ES-I3 (cell line): ENCODE measurements at regions not wholly inside any gene's neighbourhood (a gene's known extent, or its start where the extent isn't known, plus 50 kb on each side); places are given as distances from the start of the nearest gene placed in this dataset.

Source experiments
- H3K36me3 ChIP-seq: 2 replicates; pipeline ENCODE4 v1.6.1; 2013; ENCODE audit warnings: mild to moderate bottlenecking, low read length, control low read depth, moderate library complexity; ENCODE audit not compliant: insufficient read depth
- H3K4me1 ChIP-seq: 2 replicates; pipeline ENCODE4 v1.6.1; 2013; ENCODE audit warnings: mild to moderate bottlenecking, control low read depth, low read length; ENCODE audit not compliant: insufficient read depth
- H3K9ac ChIP-seq: 2 replicates; pipeline ENCODE4 v1.6.1; 2013; ENCODE audit warnings: low read depth, mild to moderate bottlenecking, low read length, moderate library complexity
- H3K9me3 ChIP-seq: 2 replicates; pipeline ENCODE4 v1.6.1; 2013; ENCODE audit warnings: mild to moderate bottlenecking, low read length, moderate library complexity; ENCODE audit not compliant: control insufficient read depth, insufficient read depth

DNA sequence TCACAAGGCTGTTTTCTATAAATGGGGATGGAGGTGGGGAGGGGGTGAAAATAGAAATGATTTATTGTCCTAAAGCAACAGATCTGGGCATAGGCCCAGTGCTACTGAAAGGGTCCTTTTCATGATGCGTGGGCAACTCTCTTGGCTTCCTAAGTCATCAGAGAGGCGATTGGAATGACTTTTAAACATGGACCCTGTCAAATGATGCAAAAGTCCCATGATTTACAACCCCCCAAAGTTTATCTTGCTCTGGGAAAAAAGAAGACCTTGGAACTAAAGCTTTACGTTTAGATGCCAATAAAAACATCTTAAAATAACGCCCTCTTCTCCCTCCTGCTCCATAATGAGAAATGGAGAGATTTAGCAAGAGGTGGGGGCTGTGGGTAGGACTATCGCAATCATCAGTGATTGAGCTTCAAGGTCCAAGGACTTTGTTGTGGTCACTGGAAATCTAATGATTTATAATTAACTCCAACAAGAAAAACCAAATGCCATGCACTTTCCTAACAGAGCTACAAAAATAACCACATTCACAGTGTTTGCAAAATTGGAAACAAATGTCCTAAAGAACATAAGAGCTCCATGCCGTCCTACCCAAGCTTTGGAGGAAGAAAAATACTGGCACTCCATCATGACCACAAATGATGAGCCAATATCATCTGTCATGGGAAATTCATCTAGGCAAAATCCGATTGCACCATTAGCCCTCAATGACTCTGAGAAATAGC, 167.5 kb upstream of the CLINT1 start:
- Histone ChIP-seq H3K4me1 (peaks cover 6% of the 10 kb centered on the region; the same call in 1 of the 2 replicates), H3K9ac (no peak overlapping the region), H3K36me3 (no peaks in the 10 kb centered on the region), H3K9me3 (no peaks in the 10 kb centered on the region)

DNA sequence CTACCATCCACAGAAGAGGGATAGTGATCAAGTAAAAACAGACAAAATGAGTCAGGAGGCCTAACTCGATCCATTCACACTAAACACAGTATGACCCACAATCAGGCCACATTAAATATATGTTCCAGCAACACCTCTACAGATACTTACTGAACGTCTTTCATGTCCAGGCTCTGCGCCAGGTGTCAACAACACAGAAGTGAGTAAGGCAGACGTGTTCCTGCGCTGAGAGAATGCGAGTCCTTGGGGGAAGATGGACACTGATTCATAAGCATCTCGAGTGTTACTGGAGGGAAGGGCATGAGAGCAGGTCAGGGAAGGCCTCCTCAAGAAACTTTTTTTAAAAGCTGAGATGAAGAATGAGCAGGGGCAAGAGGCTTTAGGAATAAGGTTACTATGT, 164.3 kb upstream of the CLINT1 start:
- no peaks in the 10 kb centered on the region for H3K9me3 ChIP-seq
- no peaks in the 10 kb centered on the region for H3K36me3 ChIP-seq
- no peak overlapping the region for H3K9ac ChIP-seq
- peaks cover 14% of the 10 kb centered on the region for H3K4me1 ChIP-seq

DNA sequence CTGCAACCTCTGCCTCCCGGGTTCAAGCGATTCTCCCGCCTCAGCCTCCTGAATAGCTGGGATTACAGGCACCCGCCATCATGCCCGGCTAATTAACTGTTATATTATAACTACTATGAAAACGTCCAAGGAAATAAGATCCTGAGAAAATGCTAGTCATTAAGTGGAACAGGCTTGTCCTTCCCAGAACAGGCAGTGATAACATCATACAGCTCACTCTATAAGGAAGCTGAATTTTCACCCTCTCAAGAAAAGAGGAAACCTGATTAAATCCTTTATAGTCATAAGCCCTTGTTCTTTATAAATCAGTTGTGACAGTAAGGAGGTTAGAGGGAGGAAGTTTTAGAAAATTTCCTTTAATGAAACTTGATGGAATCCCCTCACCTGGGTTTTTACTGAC, 163.9 kb upstream of the CLINT1 start:
- Histone ChIP-seq H3K9ac (no peak overlapping the region), H3K9me3 (no peaks in the 10 kb centered on the region), H3K4me1 (peaks cover 10% of the 10 kb centered on the region), H3K36me3 (no peaks in the 10 kb centered on the region)

DNA sequence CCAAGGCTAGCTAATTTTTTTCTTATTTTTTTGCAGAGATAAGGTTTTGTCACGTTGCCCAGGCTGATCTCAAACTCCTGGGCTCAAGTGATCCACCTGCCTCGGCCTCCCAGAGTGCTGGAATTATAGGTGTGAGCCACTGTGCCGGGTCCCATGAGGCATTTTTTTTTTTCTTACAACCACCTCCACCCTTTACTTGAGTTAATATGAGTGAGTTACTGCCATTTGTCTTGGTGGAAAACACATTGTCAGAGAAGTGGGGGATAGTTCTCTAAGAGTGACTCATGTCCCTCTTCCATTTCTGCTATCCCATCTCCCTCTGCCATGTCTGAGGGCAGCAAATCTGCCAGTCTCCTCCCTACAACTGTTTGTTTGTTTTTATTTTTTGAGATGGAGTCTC, 163.4 kb upstream of the CLINT1 start:
- Histone ChIP-seq H3K9me3 (no peaks in the 10 kb centered on the region), H3K36me3 (no peaks in the 10 kb centered on the region), H3K9ac (no peak overlapping the region), H3K4me1 (peaks cover 9% of the 10 kb centered on the region)

DNA sequence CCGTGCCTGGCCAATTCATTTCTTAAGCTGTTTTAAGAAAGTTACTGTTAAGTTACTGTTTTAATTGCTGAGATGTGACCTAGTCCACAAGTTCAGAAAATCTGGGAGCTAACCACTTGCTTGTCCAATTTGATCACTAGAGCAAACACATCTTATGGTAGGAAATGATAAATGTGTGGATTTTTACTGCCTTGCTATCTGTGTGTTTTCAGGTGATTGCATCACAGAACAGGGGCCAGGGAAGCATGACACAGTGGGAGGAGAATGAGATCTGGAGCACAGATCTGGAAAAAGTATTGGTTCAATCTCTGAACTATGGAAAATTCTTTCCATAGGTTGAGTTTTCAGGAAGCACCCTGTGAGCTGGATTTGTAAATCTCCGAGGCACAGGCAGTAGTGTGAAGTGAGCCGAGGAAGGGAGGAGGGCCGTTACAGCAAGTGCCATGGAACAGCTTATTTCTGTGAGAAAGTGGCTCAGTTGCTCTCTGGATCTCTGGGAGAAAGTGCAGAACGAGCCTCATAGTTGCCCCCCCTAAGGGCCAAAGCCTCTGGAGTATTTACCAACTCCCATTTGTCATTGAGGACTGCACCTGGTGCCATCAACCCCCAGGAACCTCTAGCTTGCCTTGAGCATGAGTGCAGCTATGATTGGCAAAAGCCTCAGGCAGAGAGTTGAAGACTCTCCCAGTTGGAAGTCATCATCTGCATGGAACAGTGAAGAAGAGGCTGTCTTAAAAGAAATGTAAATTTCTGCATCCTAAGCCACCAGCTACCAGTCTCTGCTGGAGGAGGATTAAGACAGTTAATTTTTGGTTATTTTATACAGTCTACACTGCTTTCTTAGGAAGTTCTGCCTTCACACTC, 161.8 kb upstream of the CLINT1 start:
- peaks cover 9% of the 10 kb centered on the region for H3K4me1 ChIP-seq
- no peak overlapping the region for H3K9ac ChIP-seq
- H3K36me3 ChIP-seq: no peaks in the 10 kb centered on the region
- H3K9me3 ChIP-seq: no peaks in the 10 kb centered on the region

DNA sequence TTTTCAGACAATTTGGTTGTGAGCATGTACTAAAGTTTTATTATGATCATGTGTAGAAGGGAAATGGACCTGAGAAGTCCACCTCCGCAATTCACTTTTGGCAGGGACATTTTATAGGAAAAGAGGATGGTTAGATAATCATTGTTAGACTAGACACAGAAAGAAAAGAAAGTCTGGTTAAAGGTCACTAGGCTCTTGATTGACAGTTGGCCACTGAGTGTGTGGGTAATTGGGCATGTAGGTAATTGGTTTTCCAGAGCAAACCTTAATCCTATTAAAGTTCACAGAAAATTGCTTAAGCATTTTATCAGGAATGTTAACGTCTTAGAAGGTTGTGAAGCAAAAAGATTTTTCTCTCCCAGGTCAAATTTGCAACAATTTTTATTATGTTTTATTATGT, 158.5 kb upstream of the CLINT1 start:
- no peak overlapping the region for H3K9ac ChIP-seq

DNA sequence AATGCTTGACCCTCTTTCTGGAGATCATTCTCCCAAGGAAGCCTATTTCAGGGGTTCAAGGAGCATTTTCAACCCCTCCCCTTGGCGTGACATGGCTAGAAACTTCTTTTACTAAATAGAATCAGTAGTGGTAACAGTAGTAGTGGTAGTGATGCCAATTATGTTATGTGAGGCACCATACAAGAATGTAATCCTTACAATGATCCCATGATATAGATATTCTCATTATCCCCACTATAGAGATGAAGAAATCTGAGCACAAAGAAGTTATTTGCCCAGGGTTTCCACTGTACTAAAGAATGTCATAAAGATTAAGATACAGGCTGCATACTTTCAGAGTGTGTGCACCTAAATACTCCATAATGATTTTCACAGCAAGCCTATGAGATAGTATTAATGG, 155.4 kb upstream of the CLINT1 start:
- Histone ChIP-seq H3K9me3 (no peaks in the 10 kb centered on the region), H3K9ac (no peak overlapping the region), H3K4me1 (peaks cover 20% of the 10 kb centered on the region), H3K36me3 (no peaks in the 10 kb centered on the region)

More for the DNA sequence above, 158.5 kb upstream of the CLINT1 start:
- H3K4me1 ChIP-seq: peaks cover 21% of the 10 kb centered on the region
- no peaks in the 10 kb centered on the region for H3K9me3 ChIP-seq
- H3K36me3 ChIP-seq: no peaks in the 10 kb centered on the region

DNA sequence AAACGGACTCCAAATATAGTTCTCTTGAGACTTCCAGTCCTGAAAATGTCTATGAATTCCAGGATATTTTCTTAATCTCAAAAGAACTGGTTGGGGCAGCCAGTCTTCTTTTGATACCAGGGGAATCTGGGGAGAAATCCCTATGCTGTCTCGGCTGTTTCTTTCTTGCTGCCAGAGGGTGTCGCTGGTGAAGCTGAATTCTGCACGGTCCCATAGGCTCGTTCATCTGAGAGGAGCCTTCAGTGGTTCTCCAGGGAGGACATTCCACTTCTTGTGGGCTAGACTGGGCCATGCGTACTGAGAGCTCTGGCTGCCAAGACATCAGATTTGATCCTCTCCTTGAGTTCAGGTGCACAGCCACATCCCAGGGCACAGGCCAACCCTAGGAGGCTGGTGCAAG, 155.0 kb upstream of the CLINT1 start:
- Histone ChIP-seq H3K4me1 (peaks cover 20% of the 10 kb centered on the region), H3K9ac (0 out of 2 replicates have a peak overlapping the region, but pooled peaks have one; percentile 4), H3K36me3 (no peaks in the 10 kb centered on the region)

DNA sequence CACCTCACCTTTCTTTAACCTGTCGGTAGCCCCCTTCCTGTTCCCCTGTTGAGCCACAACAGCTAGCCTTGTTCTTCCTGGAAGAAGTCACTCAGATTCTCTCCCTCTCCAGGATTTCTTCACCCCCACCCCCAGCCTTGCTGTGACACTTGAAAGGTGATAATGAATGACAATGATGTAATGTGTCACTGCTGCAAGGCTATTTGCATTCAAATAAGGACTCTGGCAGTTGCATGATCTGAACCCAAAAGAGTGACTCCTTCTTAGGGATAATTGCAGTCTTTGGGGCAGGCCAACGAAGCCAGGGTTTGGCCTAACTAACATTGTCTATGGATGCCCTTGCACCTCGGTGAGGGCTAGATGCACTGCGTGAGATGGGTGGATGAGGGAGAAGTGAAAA, 154.4 kb upstream of the CLINT1 start:
- Histone ChIP-seq H3K9ac (peak overlapping the region; percentile 4; the same call in 1 of the 2 replicates), H3K36me3 (no peaks in the 10 kb centered on the region), H3K9me3 (no peaks in the 10 kb centered on the region), H3K4me1 (peaks cover 20% of the 10 kb centered on the region)

More for the DNA sequence above, 155.0 kb upstream of the CLINT1 start:
- H3K9me3 ChIP-seq: no peaks in the 10 kb centered on the region

DNA sequence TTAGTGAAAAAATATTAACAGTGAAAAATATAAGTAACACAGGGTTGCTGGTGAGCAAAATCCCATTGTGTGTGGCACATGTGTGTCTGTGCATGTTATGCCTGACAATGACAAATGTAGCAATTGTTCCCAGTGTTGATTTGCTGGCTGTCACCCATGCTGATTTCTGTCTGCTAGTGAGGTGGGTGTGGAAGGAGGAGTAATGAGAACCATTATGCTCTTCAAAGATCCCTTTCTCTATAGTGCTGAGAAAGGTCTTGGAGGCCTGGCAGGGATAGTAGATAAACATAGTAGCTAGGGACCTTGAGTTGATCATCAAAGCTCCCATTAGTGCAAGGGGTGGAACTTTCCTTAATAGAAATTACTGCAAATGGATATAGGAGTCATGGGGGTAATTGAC, 152.5 kb upstream of the CLINT1 start:
- Histone ChIP-seq H3K9me3 (no peaks in the 10 kb centered on the region), H3K36me3 (no peaks in the 10 kb centered on the region), H3K9ac (no peak overlapping the region), H3K4me1 (peaks cover 20% of the 10 kb centered on the region)

DNA sequence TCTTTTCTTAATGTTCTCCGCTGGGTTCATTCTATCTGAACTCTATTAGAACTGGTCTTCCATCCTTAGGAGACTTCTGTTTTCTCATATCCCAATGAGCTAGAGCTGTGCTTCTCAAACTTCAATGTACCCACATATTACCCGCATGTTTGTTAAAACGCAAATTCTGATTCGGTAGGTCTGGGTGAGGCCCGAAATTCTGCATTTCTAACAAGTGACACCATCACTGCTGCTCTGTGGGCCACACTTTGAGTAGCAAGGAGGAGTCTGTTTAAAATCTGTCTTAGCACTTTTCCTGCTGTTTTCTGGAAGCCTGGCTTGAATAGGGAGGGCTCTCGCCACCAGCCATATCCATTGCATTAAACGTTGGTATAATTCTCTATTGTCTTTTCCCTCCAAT, 151.9 kb upstream of the CLINT1 start:
- no peaks in the 10 kb centered on the region for H3K9me3 ChIP-seq
- no peak overlapping the region for H3K9ac ChIP-seq
- H3K4me1 ChIP-seq: peaks cover 20% of the 10 kb centered on the region
- H3K36me3 ChIP-seq: no peaks in the 10 kb centered on the region

DNA sequence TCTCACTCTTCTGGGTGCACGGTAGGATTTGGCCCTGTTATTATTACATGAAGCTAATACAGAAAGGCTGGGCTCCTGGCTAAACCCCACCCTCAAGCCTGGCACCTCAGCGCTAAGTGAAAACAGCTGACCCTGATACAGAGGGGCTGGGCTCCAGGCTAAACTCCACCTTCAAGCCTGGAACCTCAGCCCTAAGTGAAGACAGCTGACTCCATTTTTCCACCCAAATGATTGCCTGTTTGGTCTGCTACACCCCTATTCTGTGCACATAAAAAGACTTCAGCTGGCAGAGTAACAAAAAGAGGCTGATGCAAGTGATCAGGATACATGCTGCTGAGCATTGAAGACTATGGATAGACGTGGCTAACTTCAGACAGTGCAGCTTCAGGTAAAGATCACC, 148.4 kb upstream of the CLINT1 start:
- Histone ChIP-seq H3K9ac (no peak overlapping the region), H3K4me1 (peaks cover 7% of the 10 kb centered on the region), H3K36me3 (no peaks in the 10 kb centered on the region), H3K9me3 (no peaks in the 10 kb centered on the region)

DNA sequence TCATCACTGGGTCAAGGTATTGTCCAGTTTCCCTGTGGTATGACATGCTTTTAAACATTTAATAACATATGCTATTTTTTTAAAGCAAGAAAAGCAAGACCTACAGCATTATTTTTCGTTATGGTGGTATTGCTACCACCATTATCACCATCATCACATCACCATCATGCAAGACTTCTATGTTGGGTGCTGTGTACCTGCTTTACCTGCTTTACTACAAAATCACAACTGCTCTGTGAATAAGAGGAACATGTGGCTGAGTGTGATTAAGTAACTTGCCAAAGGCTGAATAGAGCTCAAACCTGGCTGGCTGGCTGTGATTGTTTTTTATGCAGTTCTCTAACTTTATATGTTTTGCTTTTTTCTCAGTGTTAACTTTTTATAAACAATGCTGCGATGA, 140.8 kb upstream of the CLINT1 start:
- Histone ChIP-seq H3K9me3 (no peaks in the 10 kb centered on the region), H3K36me3 (no peaks in the 10 kb centered on the region), H3K9ac (no peak overlapping the region), H3K4me1 (no peaks in the 10 kb centered on the region)

DNA sequence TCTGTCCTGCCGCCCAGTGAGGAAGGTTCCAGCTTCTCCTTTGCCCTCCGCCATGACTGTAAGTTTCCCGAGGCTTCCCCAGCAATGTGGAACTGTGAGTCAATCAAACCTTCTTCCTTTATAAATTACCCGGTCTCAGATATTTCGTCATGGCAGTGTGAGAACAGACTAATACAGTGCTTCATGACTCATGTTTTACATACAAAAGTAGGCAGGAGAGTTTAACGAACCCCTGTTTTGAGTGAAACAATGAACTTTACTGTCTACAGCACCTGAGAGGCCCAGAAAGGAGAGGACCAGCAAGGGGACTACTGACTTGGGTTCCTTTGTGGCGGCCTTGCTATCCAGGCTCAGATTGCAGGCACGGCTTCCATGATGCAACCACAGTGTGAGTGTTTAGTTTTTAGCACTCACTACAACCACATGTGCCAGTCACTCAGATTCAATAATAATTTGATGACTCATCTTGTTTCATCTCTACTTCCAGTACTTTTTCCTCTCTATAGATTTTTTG, 139.1 kb upstream of the CLINT1 start:
- Histone ChIP-seq H3K9ac (no peak overlapping the region), H3K4me1 (no peaks in the 10 kb centered on the region), H3K9me3 (no peaks in the 10 kb centered on the region), H3K36me3 (no peaks in the 10 kb centered on the region)
